22Rv1 (cell line): ENCODE measurements at regions not wholly inside any gene's neighbourhood (a gene's known extent, or its start where the extent isn't known, plus 50 kb on each side); places are given as distances from the start of the nearest gene placed in this dataset.
"Not testable (repeated sequence)": the region's sequence is repeated elsewhere in the genome, so short reads cannot be mapped to it uniquely, and the experiment has no call there.

Experiments
- H3K27ac ChIP-seq: fragments of 450-650 bp; 2 replicates; pipeline ENCODE4 v1.5.1; 2017
- CTCF ChIP-seq: fragments of 450-650 bp; IDR thresholded peaks from 2 replicates; pipeline ENCODE4 v1.5.1; 2017; ENCODE audit warnings: mild to moderate bottlenecking
- ZFX ChIP-seq: fragments of 450-650 bp; IDR thresholded peaks from 2 replicates; pipeline ENCODE4 v1.6.1; 2017; ENCODE audit warnings: antibody characterized with exemption, borderline replicate concordance

DNA sequence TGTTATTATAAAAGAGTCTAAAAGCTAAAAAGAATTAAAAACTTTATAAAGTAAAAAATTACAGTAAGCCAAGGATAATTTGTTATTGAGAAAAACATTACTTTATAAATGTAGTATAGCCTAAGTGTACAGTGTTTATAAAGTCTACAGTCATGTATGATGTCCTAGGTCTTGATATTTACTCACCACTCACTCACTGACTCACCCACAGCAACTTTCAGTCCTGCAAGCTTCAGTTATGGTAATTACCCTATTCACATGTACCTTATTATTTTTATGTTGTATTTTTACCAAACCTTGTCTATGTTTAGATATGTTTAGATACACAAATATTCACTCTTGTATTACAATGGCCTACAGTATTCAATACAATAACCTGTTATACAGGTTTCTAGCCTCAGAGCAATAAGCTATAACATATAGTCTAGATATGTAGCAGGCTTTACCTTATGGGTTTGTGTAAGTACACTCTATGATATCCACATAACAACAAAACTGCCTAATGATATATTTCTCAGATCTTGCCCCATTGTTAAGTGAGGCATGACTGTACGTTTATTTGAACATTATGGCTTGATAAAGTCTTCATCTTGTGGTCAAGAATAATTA is 113.7 kb upstream of the KITLG start:
- no peak overlapping the region for H3K27ac ChIP-seq
- TF ChIP-seq CTCF (no peak), ZFX (no peak)

DNA sequence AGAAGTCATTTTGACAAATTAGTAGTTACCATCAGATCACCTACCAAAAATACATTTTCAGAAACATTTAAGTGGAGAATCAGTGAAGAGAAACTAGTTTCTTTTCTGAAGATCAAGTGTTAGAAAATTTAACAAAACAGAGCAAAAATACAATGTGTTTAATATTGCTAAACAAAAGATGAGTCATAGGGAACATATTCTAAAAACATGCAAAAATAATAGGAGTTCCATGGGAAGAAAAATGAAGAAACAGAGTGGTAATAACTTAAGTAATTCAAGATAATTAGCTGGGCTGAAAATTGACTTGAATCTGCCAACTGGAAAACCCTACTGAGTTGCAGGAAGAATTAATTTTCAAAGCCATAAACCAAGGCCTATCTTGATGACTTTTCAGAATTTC is 111.5 kb upstream of the KITLG start:
- TF ChIP-seq ZFX (no peak), CTCF (no peak)
- H3K27ac ChIP-seq = no peak overlapping the region

GRCh38 chr12:88684610-88685009 is 104.3 kb upstream of the KITLG start:
- TF ChIP-seq ZFX = no peak
- no peak for TF ChIP-seq CTCF
- H3K27ac ChIP-seq = no peak overlapping the region

DNA sequence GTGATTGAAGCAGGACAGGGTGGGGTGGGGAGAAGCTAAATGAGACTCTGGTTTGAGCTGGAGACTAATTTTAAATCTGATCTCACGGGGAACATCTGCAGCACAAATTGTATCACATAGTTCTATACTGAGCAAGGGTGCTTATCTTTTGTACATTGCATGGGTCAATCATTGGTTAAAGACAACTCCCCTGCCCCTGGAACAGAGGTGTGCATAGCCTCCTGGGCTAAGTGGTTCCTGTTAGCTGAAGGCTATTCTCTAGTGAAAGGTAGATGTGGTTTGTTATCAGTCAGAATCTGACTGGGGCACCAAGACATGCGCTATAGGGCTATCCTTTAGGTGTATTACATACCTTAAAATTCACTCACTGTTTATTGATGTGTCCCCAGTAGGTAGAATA is 103.9 kb upstream of the KITLG start:
- TF ChIP-seq CTCF = no peak
- TF ChIP-seq ZFX = no peak
- no peak overlapping the region for H3K27ac ChIP-seq

DNA sequence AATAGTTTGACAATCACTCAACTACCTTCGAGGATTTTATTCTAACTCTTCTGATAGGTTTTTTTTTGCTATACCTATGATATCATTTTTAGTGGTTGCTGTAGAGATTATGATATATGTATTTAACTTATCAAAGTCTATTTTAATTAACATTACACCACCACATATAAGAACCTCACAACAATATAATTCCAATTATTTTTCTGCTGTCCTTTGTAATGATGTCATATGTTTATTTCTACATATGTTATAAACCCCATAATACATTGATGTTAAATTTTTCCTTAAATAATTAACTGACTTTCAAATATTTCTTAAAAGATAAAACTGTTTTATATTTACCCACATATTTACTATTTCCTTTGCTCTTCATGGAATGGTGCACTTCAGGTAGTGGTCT is 103.4 kb upstream of the KITLG start:
- no peak for TF ChIP-seq ZFX
- no peak for TF ChIP-seq CTCF
- H3K27ac ChIP-seq = no peak overlapping the region

GRCh38 chr12:88681271-88681670 is 101.0 kb upstream of the KITLG start:
- H3K27ac ChIP-seq = no peak overlapping the region
- no peak for TF ChIP-seq CTCF
- TF ChIP-seq ZFX = no peak

GRCh38 chr12:88677464-88677863 is 97.2 kb upstream of the KITLG start:
- TF ChIP-seq CTCF = no peak
- TF ChIP-seq ZFX = no peak

GRCh38 chr12:88667615-88668014 is 87.3 kb upstream of the KITLG start:
- not testable (repeated sequence) for H3K27ac ChIP-seq

More at GRCh38 chr12:88677464-88677863, 97.2 kb upstream of the KITLG start:
- no peak overlapping the region for H3K27ac ChIP-seq
